Neural cell (in vitro differentiated cells): ENCODE measurements at regions not wholly inside any gene's neighbourhood (a gene's known extent, or its start where the extent isn't known, plus 50 kb on each side); places are given as distances from the start of the nearest gene placed in this dataset.
"Not testable (repeated sequence)": the region's sequence is repeated elsewhere in the genome, so short reads cannot be mapped to it uniquely, and the experiment has no call there.

Experiments used
- H2AFZ ChIP-seq: fragments of 200-600, 300-800 bp; sonication (generic), shearing (Covaris generic); 2 replicates; pipeline ENCODE4 v1.6.0; 2014; ENCODE audit warnings: low read depth, mild to moderate bottlenecking, antibody characterized with exemption, low read length, moderate library complexity
- H3F3A ChIP-seq: fragments of 200-600 bp; shearing (Covaris generic); 2 replicates; pipeline ENCODE4 v1.6.1; 2016; ENCODE audit warnings: mild to moderate bottlenecking, moderate library complexity, mixed read lengths, antibody characterized with exemption, low read length; ENCODE audit not compliant: insufficient read depth, poor library complexity, severe bottlenecking
- H3K27ac ChIP-seq: fragments of 200-600, 300-800 bp; sonication (generic), shearing (Covaris generic); 2 replicates; pipeline ENCODE4 v1.5.1; 2014; ENCODE audit warnings: mild to moderate bottlenecking, low read length, moderate library complexity
- H3K27me3 ChIP-seq: fragments of 300-800, 200-600 bp; sonication (generic), shearing (Covaris generic); 2 replicates; pipeline ENCODE4 v1.6.0; 2014; ENCODE audit warnings: mild to moderate bottlenecking, low read depth, low read length, moderate library complexity; ENCODE audit not compliant: insufficient read depth
- H3K36me3 ChIP-seq: fragments of 300-800, 200-600 bp; sonication (generic), shearing (Covaris generic); 2 replicates; pipeline ENCODE4 v1.5.1; 2014; ENCODE audit warnings: mild to moderate bottlenecking, antibody characterized with exemption, low read length, moderate library complexity; ENCODE audit not compliant: insufficient read depth
- H3K4me2 ChIP-seq: fragments of 300-800, 200-600 bp; sonication (generic), shearing (Covaris generic); 2 replicates; pipeline ENCODE4 v1.6.0; 2014; ENCODE audit warnings: mild to moderate bottlenecking, low read length
- H3K4me3 ChIP-seq: fragments of 300-800, 200-600 bp; sonication (generic), shearing (Covaris generic); 2 replicates; pipeline ENCODE4 v1.5.1; 2014; ENCODE audit warnings: mild to moderate bottlenecking, low read length, moderate library complexity
- H3K79me2 ChIP-seq: fragments of 200-600 bp; shearing (Covaris generic); replicated peaks from 2 replicates; pipeline ENCODE4 v1.6.0; 2014; ENCODE audit warnings: mild to moderate bottlenecking, low read length, moderate library complexity; ENCODE audit not compliant: insufficient read depth
- H3K9ac ChIP-seq: fragments of 300-800, 200-600 bp; sonication (generic), shearing (Covaris generic); 2 replicates; pipeline ENCODE4 v1.6.1; 2016; ENCODE audit warnings: mild to moderate bottlenecking, low read length, mixed read lengths
- H3K9me2 ChIP-seq: fragments of 200-600 bp; shearing (Covaris generic); 2 replicates; pipeline ENCODE4 v1.6.1; 2016; ENCODE audit warnings: mild to moderate bottlenecking, low read length, mixed read lengths; ENCODE audit not compliant: insufficient read depth
- H3K9me3 ChIP-seq: fragments of 200-600, 300-800 bp; sonication (generic), shearing (Covaris generic); 2 replicates; pipeline ENCODE4 v1.6.1; 2016; ENCODE audit warnings: mild to moderate bottlenecking, mixed run types, low read length, moderate library complexity, mixed read lengths
- H4K20me1 ChIP-seq: fragments of 200-600 bp; shearing (Covaris generic); 2 replicates; pipeline ENCODE4 v1.6.1; 2016; ENCODE audit warnings: mild to moderate bottlenecking, mixed run types; ENCODE audit not compliant: insufficient read depth

- H3K27me3 ChIP-seq, H3K9me2 ChIP-seq, H3K27ac ChIP-seq, H3K9ac ChIP-seq, H3K4me2 ChIP-seq, H3K9me3 ChIP-seq, H3K79me2 ChIP-seq, H2AFZ ChIP-seq, H3F3A ChIP-seq, H3K36me3 ChIP-seq, H4K20me1 ChIP-seq, H3K4me3 ChIP-seq: not testable (repeated sequence)
Measured at GRCh38 chr1:149254894-149255847, 151.8 kb upstream of the NBPF9 start.

- H3K9me2 ChIP-seq, H3K27ac ChIP-seq, H3K9me3 ChIP-seq, H3K4me2 ChIP-seq, H4K20me1 ChIP-seq, H3K4me3 ChIP-seq, H3K79me2 ChIP-seq, H3F3A ChIP-seq, H3K9ac ChIP-seq, H3K36me3 ChIP-seq, H2AFZ ChIP-seq, H3K27me3 ChIP-seq: not testable (repeated sequence)
Measured at GRCh38 chr1:149260284-149260683, 156.9 kb upstream of the NBPF9 start.

GRCh38 chr1:149260736-149261340, 157.5 kb upstream of the NBPF9 start:
- not testable (repeated sequence) for H3K9me3 ChIP-seq, H3F3A ChIP-seq, H3K9ac ChIP-seq, H3K27me3 ChIP-seq, H3K4me2 ChIP-seq, H4K20me1 ChIP-seq, H3K4me3 ChIP-seq, H3K36me3 ChIP-seq, H3K79me2 ChIP-seq, H3K9me2 ChIP-seq, H3K27ac ChIP-seq, H2AFZ ChIP-seq

- not testable (repeated sequence) for H3K79me2 ChIP-seq, H3K9me3 ChIP-seq
Measured at GRCh38 chr1:149267287-149267686, 163.9 kb upstream of the NBPF9 start.

GRCh38 chr1:149269001-149269702, 165.8 kb upstream of the NBPF9 start:
- H3K4me3 ChIP-seq, H3K27me3 ChIP-seq, H3K36me3 ChIP-seq, H3K9me2 ChIP-seq, H3K9ac ChIP-seq, H2AFZ ChIP-seq, H3K79me2 ChIP-seq, H3K27ac ChIP-seq, H3K9me3 ChIP-seq, H3F3A ChIP-seq, H4K20me1 ChIP-seq, H3K4me2 ChIP-seq: not testable (repeated sequence)

More at GRCh38 chr1:149267287-149267686, 163.9 kb upstream of the NBPF9 start:
- H2AFZ ChIP-seq, H3K27me3 ChIP-seq, H3K9me2 ChIP-seq, H4K20me1 ChIP-seq, H3K27ac ChIP-seq, H3K4me3 ChIP-seq, H3F3A ChIP-seq, H3K36me3 ChIP-seq, H3K9ac ChIP-seq, H3K4me2 ChIP-seq: not testable (repeated sequence)

GRCh38 chr1:149269833-149270232, 166.5 kb upstream of the NBPF9 start:
- not testable (repeated sequence) for H3K27ac ChIP-seq, H3K4me3 ChIP-seq, H3K79me2 ChIP-seq, H3K27me3 ChIP-seq, H2AFZ ChIP-seq, H3K36me3 ChIP-seq, H4K20me1 ChIP-seq, H3K9me3 ChIP-seq, H3F3A ChIP-seq, H3K4me2 ChIP-seq, H3K9ac ChIP-seq, H3K9me2 ChIP-seq

GRCh38 chr1:149274493-149274892, 171.1 kb upstream of the NBPF9 start:
- H4K20me1 ChIP-seq, H3K27me3 ChIP-seq, H3K27ac ChIP-seq, H3K36me3 ChIP-seq, H3K9me3 ChIP-seq, H3K4me2 ChIP-seq, H3K9me2 ChIP-seq, H3K9ac ChIP-seq, H3K79me2 ChIP-seq, H3K4me3 ChIP-seq, H3F3A ChIP-seq, H2AFZ ChIP-seq: not testable (repeated sequence)
